ENCODE measurements at regions not wholly inside any gene's neighbourhood (a gene's known extent, or its start where the extent isn't known, plus 50 kb on each side); places are given as distances from the start of the nearest gene placed in this dataset.
A peak's percentile ranks its signal among the peaks of the same experiment; 100 is the strongest.

- DNase-seq (ENCODE audit: low spot score), result no peak
Observed at GRCh38 chr12:19710811-19711793, 271.8 kb downstream of the AEBP2 start.

- no peak for DNase-seq (ENCODE audit: low spot score)
Observed at GRCh38 chr12:19712041-19712440, 272.7 kb downstream of the AEBP2 start.

- no peak for DNase-seq (ENCODE audit: low spot score)
Observed at GRCh38 chr12:19718401-19718800, 279.1 kb downstream of the AEBP2 start.

- no peak for DNase-seq (ENCODE audit: low spot score)
Observed at GRCh38 chr12:19719672-19720071, 280.4 kb downstream of the AEBP2 start.

- no peak for DNase-seq (ENCODE audit: low spot score)
Observed at GRCh38 chr12:19726122-19726521, 286.8 kb downstream of the AEBP2 start.

GRCh38 chr12:19726592-19726991, 287.3 kb downstream of the AEBP2 start:
- no peak for DNase-seq (ENCODE audit: low spot score)

- DNase-seq (ENCODE audit: low spot score), result no peak
Observed at GRCh38 chr12:19737019-19737418, 297.7 kb downstream of the AEBP2 start.

- peak; percentile 27 for DNase-seq (ENCODE audit: low spot score)
Observed at GRCh38 chr12:19739195-19739776, 300.0 kb downstream of the AEBP2 start.

GRCh38 chr12:19740472-19741131, 301.3 kb downstream of the AEBP2 start:
- DNase-seq (ENCODE audit: low spot score), result no peak

GRCh38 chr12:19741132-19741489, 301.8 kb downstream of the AEBP2 start:
- DNase-seq (ENCODE audit: low spot score), result no peak

GRCh38 chr12:19744705-19745218, 305.5 kb downstream of the AEBP2 start:
- DNase-seq (ENCODE audit: low spot score), result no peak

- DNase-seq (ENCODE audit: low spot score), result no peak
Observed at GRCh38 chr12:19746471-19746870, 307.2 kb downstream of the AEBP2 start.

GRCh38 chr12:19749906-19750574, 310.7 kb downstream of the AEBP2 start:
- no peak for DNase-seq (ENCODE audit: low spot score)

GRCh38 chr12:19751078-19751477, 311.8 kb downstream of the AEBP2 start:
- DNase-seq (ENCODE audit: low spot score), result no peak

- DNase-seq (ENCODE audit: low spot score), result no peak
Observed at GRCh38 chr12:19752712-19753111, 313.4 kb downstream of the AEBP2 start.

GRCh38 chr12:19755136-19755535, 315.8 kb downstream of the AEBP2 start:
- DNase-seq (ENCODE audit: low spot score), result no peak

GRCh38 chr12:19757317-19757877, 318.1 kb downstream of the AEBP2 start:
- DNase-seq (ENCODE audit: low spot score), result no peak

- DNase-seq (ENCODE audit: low spot score), result no peak
Observed at GRCh38 chr12:19759227-19759626, 319.9 kb downstream of the AEBP2 start.

- no peak for DNase-seq (ENCODE audit: low spot score)
Observed at GRCh38 chr12:19760611-19761010, 321.3 kb downstream of the AEBP2 start.

- DNase-seq (ENCODE audit: low spot score), result no peak
Observed at GRCh38 chr12:19761463-19761862, 322.2 kb downstream of the AEBP2 start.

- no peak for DNase-seq (ENCODE audit: low spot score)
Observed at GRCh38 chr12:19763488-19763887, 324.2 kb downstream of the AEBP2 start.

- DNase-seq (ENCODE audit: low spot score), result no peak
Observed at GRCh38 chr12:19764408-19764807, 325.1 kb downstream of the AEBP2 start.

All from D341Med (cell line).